ENCODE measurements at regions not wholly inside any gene's neighbourhood (a gene's known extent, or its start where the extent isn't known, plus 50 kb on each side); places are given as distances from the start of the nearest gene placed in this dataset.

GRCh38 chr18:30712383-30712782 lies 330.2 kb downstream of the DSC3 start:
- 15% methylated on average over 3 of the region's 3 CpGs for WGBS (ENCODE audit: missing lambda C conversion rate)
- DNase-seq (ENCODE audit: low read depth in 1 of 2, low spot score in 1 of 2) (no peak), ATAC-seq (no peak), FAIRE-seq (no peak)
- CTCF ChIA-PET = no interaction called here
- Histone ChIP-seq H3K4me1 (no peaks in the 10 kb centered on the region), H3K4me3 (no peak overlapping the region), H3K9me3 (no peaks in the 10 kb centered on the region), H3K4me2 (no peak overlapping the region), H3K27ac (no peak overlapping the region)
- no peak for TF ChIP-seq JUNB (IDR thresholded peaks at IDR 0.05)
- TF ChIP-seq, protein P1, sequence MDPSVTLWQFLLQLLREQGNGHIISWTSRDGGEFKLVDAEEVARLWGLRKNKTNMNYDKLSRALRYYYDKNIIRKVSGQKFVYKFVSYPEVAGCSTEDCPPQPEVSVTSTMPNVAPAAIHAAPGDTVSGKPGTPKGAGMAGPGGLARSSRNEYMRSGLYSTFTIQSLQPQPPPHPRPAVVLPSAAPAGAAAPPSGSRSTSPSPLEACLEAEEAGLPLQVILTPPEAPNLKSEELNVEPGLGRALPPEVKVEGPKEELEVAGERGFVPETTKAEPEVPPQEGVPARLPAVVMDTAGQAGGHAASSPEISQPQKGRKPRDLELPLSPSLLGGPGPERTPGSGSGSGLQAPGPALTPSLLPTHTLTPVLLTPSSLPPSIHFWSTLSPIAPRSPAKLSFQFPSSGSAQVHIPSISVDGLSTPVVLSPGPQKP (IDR thresholded peaks at IDR 0.05; ENCODE audit: low read depth, low read length) = no peak
- POLR2A ChIA-PET = no interaction called here

DNA sequence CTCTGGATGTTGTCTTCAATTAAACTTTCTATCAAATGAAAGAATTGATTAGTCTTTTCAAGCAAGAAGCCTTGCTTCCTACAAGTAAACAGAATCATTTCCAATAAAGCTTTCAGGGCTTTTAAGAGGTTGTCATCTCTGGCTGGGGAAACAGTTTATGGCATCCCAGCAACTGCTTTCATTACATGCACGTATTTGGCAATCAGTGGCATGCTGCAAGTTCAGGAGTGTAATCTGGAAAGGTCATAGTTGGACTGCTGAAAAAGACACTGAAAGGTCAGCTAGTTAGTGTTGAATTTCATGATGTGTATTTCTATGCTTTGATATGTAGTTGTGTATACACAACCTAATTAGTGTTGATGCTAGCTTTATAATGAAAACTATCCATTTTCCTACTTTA lies 332.9 kb downstream of the DSC3 start:
- DNase-seq (ENCODE audit: low read depth in 1 of 2, low spot score in 1 of 2) (no peak), ATAC-seq (no peak), FAIRE-seq (no peak)
- Histone ChIP-seq H3K4me2 (no peak overlapping the region), H3K9me3 (no peaks in the 10 kb centered on the region), H3K27ac (no peak overlapping the region), H3K4me1 (no peaks in the 10 kb centered on the region), H3K4me3 (no peak overlapping the region)
- ChIA-PET POLR2A (no interaction called here), CTCF (no interaction called here)
- 0% methylated on average over 1 of the region's 1 CpG for WGBS (ENCODE audit: missing lambda C conversion rate)
- no peak for TF ChIP-seq SREBF2 (IDR thresholded peaks at IDR 0.05)
- TF ChIP-seq KDM5A (IDR thresholded peaks at IDR 0.05) = no peak
- TF ChIP-seq, protein P2, sequence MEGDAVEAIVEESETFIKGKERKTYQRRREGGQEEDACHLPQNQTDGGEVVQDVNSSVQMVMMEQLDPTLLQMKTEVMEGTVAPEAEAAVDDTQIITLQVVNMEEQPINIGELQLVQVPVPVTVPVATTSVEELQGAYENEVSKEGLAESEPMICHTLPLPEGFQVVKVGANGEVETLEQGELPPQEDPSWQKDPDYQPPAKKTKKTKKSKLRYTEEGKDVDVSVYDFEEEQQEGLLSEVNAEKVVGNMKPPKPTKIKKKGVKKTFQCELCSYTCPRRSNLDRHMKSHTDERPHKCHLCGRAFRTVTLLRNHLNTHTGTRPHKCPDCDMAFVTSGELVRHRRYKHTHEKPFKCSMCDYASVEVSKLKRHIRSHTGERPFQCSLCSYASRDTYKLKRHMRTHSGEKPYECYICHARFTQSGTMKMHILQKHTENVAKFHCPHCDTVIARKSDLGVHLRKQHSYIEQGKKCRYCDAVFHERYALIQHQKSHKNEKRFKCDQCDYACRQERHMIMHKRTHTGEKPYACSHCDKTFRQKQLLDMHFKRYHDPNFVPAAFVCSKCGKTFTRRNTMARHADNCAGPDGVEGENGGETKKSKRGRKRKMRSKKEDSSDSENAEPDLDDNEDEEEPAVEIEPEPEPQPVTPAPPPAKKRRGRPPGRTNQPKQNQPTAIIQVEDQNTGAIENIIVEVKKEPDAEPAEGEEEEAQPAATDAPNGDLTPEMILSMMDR (IDR thresholded peaks at IDR 0.05) = no peak

GRCh38 chr18:30705943-30706342 lies 336.6 kb downstream of the DSC3 start:
- Histone ChIP-seq H3K4me2 (no peak overlapping the region), H3K9me3 (no peaks in the 10 kb centered on the region), H3K4me1 (no peaks in the 10 kb centered on the region), H3K4me3 (no peak overlapping the region), H3K27ac (no peak overlapping the region)
- FAIRE-seq (no peak), DNase-seq (ENCODE audit: low read depth in 1 of 2, low spot score in 1 of 2) (no peak), ATAC-seq (no peak)
- CTCF ChIA-PET = interaction anchor here (0.8 kb wide), 1 partner anchor 22 kb away, joined by 4 read pairs; no protein-coding TSS in a partner anchor
- POLR2A ChIA-PET = no interaction called here
- TF ChIP-seq REST (IDR thresholded peaks at IDR 0.05) = no peak
- no peak for TF ChIP-seq RNF2 (IDR thresholded peaks at IDR 0.05; ENCODE audit: borderline replicate concordance, low read depth)
- no peak for TF ChIP-seq BHLHE40 (IDR thresholded peaks at IDR 0.05; ENCODE audit: low read depth, low read length)
- no peak for TF ChIP-seq JUN (IDR thresholded peaks at IDR 0.05)
- no peak for TF ChIP-seq POLR2A (IDR thresholded peaks at IDR 0.05; ENCODE audit: low read length)
- 12% methylated on average over 4 of the region's 4 CpGs for WGBS (ENCODE audit: missing lambda C conversion rate)

- CTCF ChIA-PET = no interaction called here
- no peak for ATAC-seq
- Histone ChIP-seq H3K4me2 (no peak overlapping the region), H3K4me1 (no peaks in the 10 kb centered on the region), H3K9me3 (no peaks in the 10 kb centered on the region), H3K4me3 (no peak overlapping the region), H3K27ac (no peak overlapping the region)
- no peak for FAIRE-seq
- 20% methylated on average over 1 of the region's 1 CpG for WGBS (ENCODE audit: missing lambda C conversion rate)
- POLR2A ChIA-PET = no interaction called here
- TF ChIP-seq HES2 (IDR thresholded peaks at IDR 0.05) (no peak), ZC3H11A (IDR thresholded peaks at IDR 0.05) (no peak), EHMT2 (IDR thresholded peaks at IDR 0.05; ENCODE audit: low read depth) (no peak), ZFP36 (IDR thresholded peaks at IDR 0.05; ENCODE audit: borderline replicate concordance, partially characterized antibody) (no peak)
- TF ChIP-seq, protein P3, sequence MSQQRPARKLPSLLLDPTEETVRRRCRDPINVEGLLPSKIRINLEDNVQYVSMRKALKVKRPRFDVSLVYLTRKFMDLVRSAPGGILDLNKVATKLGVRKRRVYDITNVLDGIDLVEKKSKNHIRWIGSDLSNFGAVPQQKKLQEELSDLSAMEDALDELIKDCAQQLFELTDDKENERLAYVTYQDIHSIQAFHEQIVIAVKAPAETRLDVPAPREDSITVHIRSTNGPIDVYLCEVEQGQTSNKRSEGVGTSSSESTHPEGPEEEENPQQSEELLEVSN (IDR thresholded peaks at IDR 0.05; ENCODE audit: borderline replicate concordance, low read depth) = no peak
- TF ChIP-seq, protein P4, sequence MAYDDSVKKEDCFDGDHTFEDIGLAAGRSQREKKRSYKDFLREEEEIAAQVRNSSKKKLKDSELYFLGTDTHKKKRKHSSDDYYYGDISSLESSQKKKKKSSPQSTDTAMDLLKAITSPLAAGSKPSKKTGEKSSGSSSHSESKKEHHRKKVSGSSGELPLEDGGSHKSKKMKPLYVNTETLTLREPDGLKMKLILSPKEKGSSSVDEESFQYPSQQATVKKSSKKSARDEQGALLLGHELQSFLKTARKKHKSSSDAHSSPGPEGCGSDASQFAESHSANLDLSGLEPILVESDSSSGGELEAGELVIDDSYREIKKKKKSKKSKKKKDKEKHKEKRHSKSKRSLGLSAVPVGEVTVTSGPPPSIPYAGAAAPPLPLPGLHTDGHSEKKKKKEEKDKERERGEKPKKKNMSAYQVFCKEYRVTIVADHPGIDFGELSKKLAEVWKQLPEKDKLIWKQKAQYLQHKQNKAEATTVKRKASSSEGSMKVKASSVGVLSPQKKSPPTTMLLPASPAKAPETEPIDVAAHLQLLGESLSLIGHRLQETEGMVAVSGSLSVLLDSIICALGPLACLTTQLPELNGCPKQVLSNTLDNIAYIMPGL (CRISPR knock-in tag; IDR thresholded peaks at IDR 0.05; ENCODE audit: borderline replicate concordance) = no peak
- TF ChIP-seq, protein P5, sequence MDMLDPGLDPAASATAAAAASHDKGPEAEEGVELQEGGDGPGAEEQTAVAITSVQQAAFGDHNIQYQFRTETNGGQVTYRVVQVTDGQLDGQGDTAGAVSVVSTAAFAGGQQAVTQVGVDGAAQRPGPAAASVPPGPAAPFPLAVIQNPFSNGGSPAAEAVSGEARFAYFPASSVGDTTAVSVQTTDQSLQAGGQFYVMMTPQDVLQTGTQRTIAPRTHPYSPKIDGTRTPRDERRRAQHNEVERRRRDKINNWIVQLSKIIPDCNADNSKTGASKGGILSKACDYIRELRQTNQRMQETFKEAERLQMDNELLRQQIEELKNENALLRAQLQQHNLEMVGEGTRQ (IDR thresholded peaks at IDR 0.05) = no peak
- DNase-seq (ENCODE audit: low read depth in 1 of 2, low spot score in 1 of 2) = no peak
Observed at GRCh38 chr18:30698571-30698970, 344.0 kb downstream of the DSC3 start.
